ENCODE measurements at regions not wholly inside any gene's neighbourhood (a gene's known extent, or its start where the extent isn't known, plus 50 kb on each side); places are given as distances from the start of the nearest gene placed in this dataset.

GRCh38 chr9:4397917-4398316, 92.4 kb upstream of the SLC1A1 start:
- H3K36me3 ChIP-seq, result no peaks in the 10 kb centered on the region
- no peak for DNase-seq
- no peak overlapping the region for H3K4me3 ChIP-seq (ENCODE audit: low read depth, low read length)
- no peaks in the 10 kb centered on the region for H3K27me3 ChIP-seq (ENCODE audit: insufficient read depth, low read depth, severe bottlenecking)
- no peak overlapping the region for H3K27ac ChIP-seq
- TF ChIP-seq CTCF (IDR thresholded peaks at IDR 0.05; ENCODE audit: low read depth, low read length), result no peak
- H3K9me3 ChIP-seq (ENCODE audit: severe bottlenecking), result peaks cover 9% of the 10 kb centered on the region

- Histone ChIP-seq H3K27ac (no peak overlapping the region), H3K4me3 (ENCODE audit: low read depth, low read length) (no peak overlapping the region), H3K27me3 (ENCODE audit: insufficient read depth, low read depth, severe bottlenecking) (no peaks in the 10 kb centered on the region), H3K36me3 (no peaks in the 10 kb centered on the region), H3K9me3 (ENCODE audit: severe bottlenecking) (no peaks in the 10 kb centered on the region)
- no peak for DNase-seq
- no peak for TF ChIP-seq CTCF (IDR thresholded peaks at IDR 0.05; ENCODE audit: low read depth, low read length)
These were observed 94.1 kb upstream of the GLIS3 start for GRCh38 chr9:4393806-4394523.

GRCh38 chr9:4389755-4390154, 89.9 kb upstream of the GLIS3 start:
- TF ChIP-seq CTCF (IDR thresholded peaks at IDR 0.05; ENCODE audit: low read depth, low read length), result no peak
- no peak for DNase-seq
- H3K27ac ChIP-seq, result no peak overlapping the region
- H3K9me3 ChIP-seq (ENCODE audit: severe bottlenecking), result no peaks in the 10 kb centered on the region
- no peak overlapping the region for H3K4me3 ChIP-seq (ENCODE audit: low read depth, low read length)
- H3K36me3 ChIP-seq, result no peaks in the 10 kb centered on the region
- no peaks in the 10 kb centered on the region for H3K27me3 ChIP-seq (ENCODE audit: insufficient read depth, low read depth, severe bottlenecking)

GRCh38 chr9:4389003-4389402, 89.1 kb upstream of the GLIS3 start:
- no peaks in the 10 kb centered on the region for H3K27me3 ChIP-seq (ENCODE audit: insufficient read depth, low read depth, severe bottlenecking)
- DNase-seq, result no peak
- H3K36me3 ChIP-seq, result no peaks in the 10 kb centered on the region
- H3K27ac ChIP-seq, result no peak overlapping the region
- H3K4me3 ChIP-seq (ENCODE audit: low read depth, low read length), result no peak overlapping the region
- H3K9me3 ChIP-seq (ENCODE audit: severe bottlenecking), result no peaks in the 10 kb centered on the region
- TF ChIP-seq CTCF (IDR thresholded peaks at IDR 0.05; ENCODE audit: low read depth, low read length), result no peak

- H3K27me3 ChIP-seq (ENCODE audit: insufficient read depth, low read depth, severe bottlenecking), result no peaks in the 10 kb centered on the region
- no peak overlapping the region for H3K27ac ChIP-seq
- no peaks in the 10 kb centered on the region for H3K9me3 ChIP-seq (ENCODE audit: severe bottlenecking)
- DNase-seq, result no peak
- H3K36me3 ChIP-seq, result no peaks in the 10 kb centered on the region
- no peak for TF ChIP-seq CTCF (IDR thresholded peaks at IDR 0.05; ENCODE audit: low read depth, low read length)
- no peak overlapping the region for H3K4me3 ChIP-seq (ENCODE audit: low read depth, low read length)
These were observed 87.0 kb upstream of the GLIS3 start for GRCh38 chr9:4386819-4387218.

- Histone ChIP-seq H3K9me3 (ENCODE audit: severe bottlenecking) (no peaks in the 10 kb centered on the region), H3K27ac (no peak overlapping the region), H3K36me3 (no peaks in the 10 kb centered on the region), H3K27me3 (ENCODE audit: insufficient read depth, low read depth, severe bottlenecking) (no peaks in the 10 kb centered on the region), H3K4me3 (ENCODE audit: low read depth, low read length) (no peak overlapping the region)
- no peak for DNase-seq
- TF ChIP-seq CTCF (IDR thresholded peaks at IDR 0.05; ENCODE audit: low read depth, low read length), result no peak
These were observed 84.9 kb upstream of the GLIS3 start for GRCh38 chr9:4384750-4385149.

Measured in WERI-Rb-1 (cell line).